HG03066 (cell line): ENCODE measurements at regions not wholly inside any gene's neighbourhood (a gene's known extent, or its start where the extent isn't known, plus 50 kb on each side); places are given as distances from the start of the nearest gene placed in this dataset.
"Not testable (repeated sequence)": the region's sequence is repeated elsewhere in the genome, so short reads cannot be mapped to it uniquely, and the experiment has no call there.

Experiments
- ATAC-seq: cut with Tn5 transposase; IDR thresholded peaks from one replicate; pipeline ENCODE4 v1.9.1; 2021; ENCODE audit warnings: low read depth; ENCODE audit not compliant: unreplicated experiment

DNA sequence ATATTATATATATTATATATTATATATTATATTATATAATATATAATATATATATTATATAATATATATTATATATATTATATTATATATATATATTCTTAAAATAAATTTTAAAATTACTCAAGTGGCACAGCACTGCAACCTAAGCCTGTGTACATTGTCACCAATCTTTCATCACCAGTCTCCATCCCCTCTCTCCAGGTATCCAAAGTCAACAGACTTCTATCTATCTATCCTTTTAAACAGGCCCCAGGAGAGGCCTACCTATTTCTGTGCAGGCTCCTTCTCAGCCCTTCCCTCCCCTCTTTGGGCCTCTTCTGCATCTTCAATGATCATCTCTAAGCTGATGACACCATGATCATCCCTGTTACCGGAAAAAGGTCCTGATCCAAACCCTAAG, 111.7 kb downstream of the RHOU start:
- no peak for ATAC-seq

- ATAC-seq: not testable (repeated sequence)
Measured at GRCh38 chr1:228847451-228847850, 112.2 kb downstream of the RHOU start.

DNA sequence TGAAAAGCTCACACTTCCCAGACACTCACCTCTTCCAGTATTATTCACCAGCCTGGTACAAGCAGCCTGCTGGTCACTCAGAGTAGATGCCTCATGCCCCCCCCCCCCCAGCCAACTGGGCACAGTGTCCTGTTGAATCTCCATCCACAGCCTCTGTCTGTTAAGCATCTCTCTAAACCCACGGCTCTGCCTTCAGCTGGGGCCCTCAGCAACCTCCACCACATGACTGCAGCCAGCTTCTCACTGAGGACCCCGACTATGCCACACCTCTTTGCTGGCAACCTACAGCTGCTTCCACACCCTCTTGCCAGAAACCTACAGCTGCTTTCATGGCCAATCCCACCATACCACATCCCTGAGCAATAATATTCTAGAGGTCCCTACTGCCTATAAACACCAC, 113.1 kb downstream of the RHOU start:
- no peak for ATAC-seq

DNA sequence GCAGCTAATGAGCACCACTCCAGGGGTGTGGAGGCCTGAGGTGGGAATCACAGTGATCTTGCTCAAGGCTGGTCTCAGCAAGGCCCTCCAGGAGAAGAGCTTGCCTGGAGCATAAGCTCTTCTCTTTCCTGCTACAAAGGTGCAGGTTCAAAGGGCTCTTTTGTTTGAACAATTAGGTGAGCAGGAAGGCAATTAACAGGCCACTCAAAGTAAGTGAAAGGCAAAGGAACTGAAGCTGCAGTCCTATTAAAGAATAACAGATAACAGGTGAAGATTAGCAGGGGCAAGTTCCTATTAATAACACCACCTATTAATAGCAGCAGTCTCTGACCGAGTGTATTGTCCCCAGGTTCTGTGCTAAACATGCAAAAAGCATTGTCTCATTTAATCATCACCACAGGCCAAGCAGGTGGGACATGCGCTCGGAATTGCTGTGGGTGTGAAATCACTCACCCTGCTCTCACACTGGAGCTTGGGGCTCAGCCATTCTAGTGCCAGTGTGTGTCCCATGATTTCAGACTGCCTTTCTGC, 113.8 kb downstream of the RHOU start:
- ATAC-seq: peak; percentile 86

- no peak for ATAC-seq
Measured at GRCh38 chr1:228850141-228851100, 115.1 kb downstream of the RHOU start.

DNA sequence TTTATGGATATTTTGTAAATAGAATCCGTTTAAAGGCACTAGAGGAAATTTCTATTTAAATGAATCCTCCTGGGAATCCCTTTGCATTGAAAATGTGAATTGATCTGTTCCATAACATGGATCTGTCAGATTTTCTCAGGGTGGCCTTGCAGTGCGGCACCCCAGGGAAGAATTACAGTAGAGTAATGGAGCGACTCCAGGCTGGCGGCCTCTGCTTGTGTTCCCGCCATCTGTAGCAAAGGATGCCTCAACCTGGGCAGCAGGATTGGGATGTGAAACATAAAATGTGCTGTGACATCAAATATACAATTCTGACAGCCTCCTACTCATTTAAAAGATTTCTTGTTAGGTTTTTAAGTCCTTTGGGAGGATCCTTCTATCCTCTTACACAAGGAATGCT, 115.9 kb downstream of the RHOU start:
- ATAC-seq: no peak

GRCh38 chr1:228851618-228852017, 116.3 kb downstream of the RHOU start:
- no peak for ATAC-seq

GRCh38 chr1:228852024-228852423, 116.7 kb downstream of the RHOU start:
- no peak for ATAC-seq

DNA sequence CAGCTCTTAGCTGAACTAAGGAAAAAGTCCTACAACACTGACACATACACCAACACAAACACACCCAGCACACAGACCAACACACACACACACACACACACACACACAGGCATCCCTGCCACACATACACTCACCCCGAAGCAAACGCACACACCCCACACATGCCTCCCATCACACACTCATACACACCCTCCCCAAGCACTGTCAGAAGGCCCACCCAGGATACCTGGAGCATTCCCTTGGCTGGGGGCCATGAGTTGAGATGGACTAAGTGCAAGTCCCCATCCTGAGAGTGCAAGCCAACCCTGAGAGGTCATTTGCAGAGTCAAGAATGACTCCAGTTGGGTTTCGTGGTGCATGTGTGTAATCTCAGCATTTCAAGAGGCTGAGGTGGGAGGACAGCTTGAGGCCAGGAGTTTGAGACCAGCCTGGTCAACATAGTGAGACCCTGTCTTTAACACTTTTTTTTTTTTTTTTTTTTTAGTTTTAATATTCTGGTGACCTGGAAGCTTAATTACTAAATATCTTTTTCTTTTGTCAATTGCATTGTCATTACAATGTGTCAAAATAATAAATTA, 117.3 kb downstream of the RHOU start:
- no peak for ATAC-seq

DNA sequence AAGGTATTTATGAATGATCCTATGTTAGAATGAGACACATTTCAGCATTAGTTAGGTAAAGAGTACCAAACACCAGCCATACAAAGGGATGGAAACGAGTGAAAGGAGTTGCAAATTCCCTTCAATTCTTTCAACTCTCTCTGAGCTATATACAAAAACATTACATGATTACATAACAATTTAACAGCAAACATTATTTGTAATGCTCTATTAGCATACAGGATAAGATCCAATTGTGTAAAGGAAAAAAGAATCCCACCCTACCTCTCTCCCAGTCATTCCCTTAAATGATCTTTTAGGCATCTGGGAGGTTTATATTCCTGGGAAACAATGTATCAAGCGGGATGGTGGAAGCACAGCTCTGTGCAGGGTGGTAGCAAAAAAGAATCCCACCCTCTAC, 117.9 kb downstream of the RHOU start:
- ATAC-seq: no peak

DNA sequence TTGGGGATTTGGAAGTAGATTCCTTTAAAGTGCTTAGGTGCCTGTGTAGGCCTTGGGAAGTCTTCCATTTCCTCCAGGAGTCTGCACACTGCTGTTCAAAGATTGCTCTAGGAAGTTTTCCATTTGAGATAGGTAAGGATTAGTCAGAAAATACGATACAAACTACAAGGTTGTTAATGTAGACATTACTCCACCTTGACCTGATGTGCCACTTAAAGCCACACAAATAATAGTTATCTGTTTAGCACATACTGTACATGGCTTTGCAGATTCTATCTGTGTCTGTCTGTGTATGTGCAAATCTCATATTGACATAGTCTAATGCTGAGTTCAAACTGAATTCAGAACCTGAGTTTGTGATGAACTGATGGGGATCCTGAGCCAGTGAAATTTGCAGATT, 118.4 kb downstream of the RHOU start:
- ATAC-seq: no peak

GRCh38 chr1:228854907-228855306, 119.6 kb downstream of the RHOU start:
- ATAC-seq: no peak

GRCh38 chr1:228857611-228858010, 122.3 kb downstream of the RHOU start:
- no peak for ATAC-seq

DNA sequence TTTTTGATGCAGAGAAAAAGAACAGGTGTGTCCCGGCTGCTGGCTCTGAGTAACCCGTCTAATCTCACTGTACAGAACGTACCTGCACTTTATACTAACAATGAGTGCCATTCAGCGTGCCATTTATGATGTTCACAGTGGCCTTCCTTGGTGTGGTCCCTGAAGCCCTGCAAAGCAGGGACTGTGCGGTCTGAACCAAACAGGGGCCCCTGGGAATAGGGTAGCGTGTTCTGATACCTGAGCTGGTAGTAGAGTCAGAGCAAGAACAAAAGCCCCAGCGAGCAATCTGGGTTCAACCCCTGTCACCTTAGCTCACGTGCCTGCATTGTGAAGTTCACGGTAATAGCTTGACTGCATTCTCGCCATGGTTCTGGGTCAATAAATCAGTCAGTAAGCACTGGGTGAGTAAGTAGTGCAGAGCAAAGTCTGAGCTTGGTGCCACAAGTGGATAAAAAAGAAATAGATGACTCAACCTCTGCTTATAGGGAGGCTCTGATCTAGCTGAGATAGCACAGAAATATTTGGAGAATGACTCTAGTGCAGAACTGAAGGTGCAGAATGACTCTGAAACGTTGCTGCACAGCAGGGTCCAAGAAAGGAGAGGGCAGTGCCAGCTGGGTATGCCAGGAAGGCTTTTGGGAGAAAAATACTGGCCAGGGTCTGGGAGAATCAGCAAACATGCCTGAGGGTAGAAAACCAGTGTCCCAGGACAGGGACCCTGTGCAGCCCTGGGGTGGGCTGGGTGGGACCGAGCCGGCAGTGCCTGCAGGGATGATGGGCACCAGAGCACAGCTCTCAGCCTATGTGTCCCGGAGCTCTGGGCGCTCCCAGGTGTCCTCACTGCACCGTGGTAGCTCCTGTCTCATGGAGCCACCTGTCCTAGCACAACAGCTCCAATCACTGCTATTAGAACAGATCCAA, 125.9 kb downstream of the RHOU start:
- ATAC-seq: no peak

- ATAC-seq: no peak
Measured at GRCh38 chr1:228861832-228862180, 126.5 kb downstream of the RHOU start.

DNA sequence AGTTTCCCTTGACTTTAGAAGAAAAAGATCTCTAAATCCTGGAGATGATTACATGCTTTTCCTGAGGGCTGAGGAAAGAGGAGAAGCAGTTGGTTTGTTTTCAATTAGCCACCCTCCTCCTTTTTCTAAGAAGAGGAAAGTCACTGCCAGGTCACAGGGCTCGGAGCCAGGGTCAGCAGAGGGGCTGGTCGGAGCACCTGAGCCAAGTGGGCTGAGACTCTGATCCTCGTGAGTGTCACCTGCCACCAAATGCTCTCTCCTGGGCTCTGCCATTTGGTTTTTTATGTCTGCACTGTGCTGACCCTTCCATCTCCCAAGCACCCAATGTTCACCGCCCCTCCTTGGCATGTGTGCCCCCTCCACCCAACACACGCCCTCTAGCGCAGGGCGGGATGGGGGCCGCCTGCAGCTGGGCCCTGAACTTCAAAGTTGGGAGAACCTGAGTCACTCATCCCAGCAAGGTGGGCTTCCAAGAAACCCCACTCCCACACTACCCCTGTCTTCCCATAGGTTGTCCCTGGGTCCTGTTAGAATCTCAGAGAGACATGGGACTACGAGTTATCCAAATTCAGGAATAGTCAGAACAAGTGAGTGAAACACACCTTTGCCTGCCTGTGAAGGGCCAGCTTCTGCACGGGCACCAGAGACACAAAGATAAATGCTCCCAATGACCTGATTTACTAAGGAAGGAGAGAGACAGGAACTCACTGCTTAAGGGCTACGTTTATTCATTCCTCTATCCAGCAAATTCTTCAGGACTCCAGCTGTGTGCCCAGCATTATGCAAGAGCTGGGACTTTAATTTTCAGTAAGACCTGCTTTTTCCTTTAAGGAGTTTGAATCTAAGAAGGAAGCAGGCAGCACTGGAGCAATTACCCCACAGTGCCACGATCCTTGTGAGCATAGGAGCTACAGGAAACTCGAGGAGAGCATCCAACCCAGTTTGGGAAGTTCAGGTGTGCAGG, 127.5 kb downstream of the RHOU start:
- no peak for ATAC-seq

- ATAC-seq: no peak
Measured at GRCh38 chr1:228863776-228864175, 128.5 kb downstream of the RHOU start.

DNA sequence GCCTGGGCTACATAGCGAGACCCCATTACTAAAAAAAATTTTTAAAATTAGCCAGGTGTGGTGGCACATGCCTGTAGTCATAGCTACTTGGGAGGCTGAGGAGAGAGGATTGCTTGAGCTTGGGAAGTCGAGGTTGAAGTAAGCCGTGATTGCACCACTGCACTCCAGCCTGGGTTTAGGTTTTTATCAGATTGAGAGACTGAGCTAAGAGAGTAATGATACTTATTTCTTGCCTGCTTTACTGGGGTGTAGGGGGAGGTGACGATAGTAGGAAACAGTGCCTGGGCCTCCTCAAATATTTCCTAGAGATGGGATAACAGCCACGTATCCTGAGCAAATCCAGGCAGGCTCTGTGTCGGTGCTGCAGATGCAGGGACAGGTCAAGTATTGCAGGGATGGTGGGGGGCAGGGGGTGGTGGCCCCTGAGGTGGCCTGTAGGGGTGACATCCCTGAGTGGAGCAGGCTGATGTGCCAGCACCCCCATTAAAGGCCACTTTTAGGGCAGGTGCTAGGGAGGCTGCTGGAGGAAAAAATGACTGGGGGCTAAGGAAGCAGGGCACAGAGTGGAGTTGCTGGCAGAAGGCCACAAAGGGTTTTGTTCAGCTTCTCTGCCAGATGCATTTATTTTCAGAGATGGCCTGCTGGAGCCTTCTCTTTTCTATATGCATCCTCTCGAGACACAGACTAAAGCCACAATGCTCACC, 130.5 kb downstream of the RHOU start:
- ATAC-seq: no peak

GRCh38 chr1:228866468-228866867, 131.2 kb downstream of the RHOU start:
- no peak for ATAC-seq
